Fibroblast of lung (primary cell): ENCODE measurements at regions not wholly inside any gene's neighbourhood (a gene's known extent, or its start where the extent isn't known, plus 50 kb on each side); places are given as distances from the start of the nearest gene placed in this dataset.

Experiments
- DNase-seq, 2 donors: peaks; one replicate each; pipeline versions ENCODE4 v3.0.0 to v3.0.0-alpha.2; 2010; ENCODE audit warnings: low read depth in 2 of 2
- H2AFZ ChIP-seq: 2 replicates; pipeline ENCODE4 v1.5.1; 2012; ENCODE audit warnings: low read length, control low read depth, inconsistent platforms
- H3K27ac ChIP-seq: 2 replicates; pipeline ENCODE4 v1.5.1; 2011; ENCODE audit warnings: low read length, control low read depth; ENCODE audit not compliant: insufficient read depth
- H3K27me3 ChIP-seq: 2 replicates; pipeline ENCODE4 v1.5.1; 2011; ENCODE audit warnings: mild to moderate bottlenecking, low read length; ENCODE audit not compliant: control insufficient read depth, insufficient read depth
- H3K36me3 ChIP-seq: 2 replicates; pipeline ENCODE4 v1.5.1; 2011; ENCODE audit warnings: low read length; ENCODE audit not compliant: control insufficient read depth, insufficient read depth
- H3K4me1 ChIP-seq: 2 replicates; pipeline ENCODE4 v1.5.1; 2011; ENCODE audit warnings: low read length; ENCODE audit not compliant: control insufficient read depth, insufficient read depth; ENCODE audit errors: extremely low read depth
- H3K4me2 ChIP-seq: 2 replicates; pipeline ENCODE4 v1.5.1; 2011; ENCODE audit warnings: low read length, control low read depth; ENCODE audit not compliant: insufficient read depth; ENCODE audit errors: extremely low read depth
- H3K4me3 ChIP-seq, 4 experiments: fragments of 200-600 bp in 1 of 4; sonication (generic) in 1 of 4; replicated peaks in 1 of 4; 2 replicates each; pipeline ENCODE4 v1.5.1; 2011 to 2016; ENCODE audit warnings: low read length in 4 of 4, low read depth in 3 of 4, mild to moderate bottlenecking in 3 of 4, control low read depth in 2 of 4, inconsistent platforms in 1 of 4, mixed read lengths in 1 of 4; ENCODE audit not compliant: insufficient read depth in 1 of 4; ENCODE audit errors: control extremely low read depth in 1 of 4
- H3K79me2 ChIP-seq: 2 replicates; pipeline ENCODE4 v1.5.1; 2012; ENCODE audit warnings: mild to moderate bottlenecking, low read length, inconsistent platforms; ENCODE audit not compliant: control insufficient read depth, insufficient read depth
- H3K9ac ChIP-seq: 2 replicates; pipeline ENCODE4 v1.5.1; 2011; ENCODE audit warnings: mild to moderate bottlenecking, low read length, control low read depth; ENCODE audit not compliant: insufficient read depth
- H3K9me3 ChIP-seq: 2 replicates; pipeline ENCODE4 v1.5.1; 2012; ENCODE audit warnings: low read depth, low read length; ENCODE audit not compliant: control insufficient read depth, insufficient read depth
- H4K20me1 ChIP-seq: 2 replicates; pipeline ENCODE4 v1.5.1; 2011; ENCODE audit warnings: low read length; ENCODE audit not compliant: control insufficient read depth, insufficient read depth; ENCODE audit errors: extremely low read depth
- EZH2 ChIP-seq: IDR thresholded peaks from 2 replicates; pipeline ENCODE4 v1.5.1; 2012; ENCODE audit warnings: low read length, control low read depth, mild to moderate bottlenecking; ENCODE audit errors: missing control alignments
- TF ChIP-seq, protein P1 (sequence below), 2 donors: IDR thresholded peaks in 1 of 2; conservative IDR thresholded peaks in 1 of 2; 1 replicate in 1 of 2; 2 replicates in 1 of 2; pipeline ENCODE4 v1.5.1; 2011 to 2012; ENCODE audit warnings: low read length in 2 of 2, control low read depth in 1 of 2, inconsistent platforms in 1 of 2, low read depth in 1 of 2, mild to moderate bottlenecking in 1 of 2

DNA sequence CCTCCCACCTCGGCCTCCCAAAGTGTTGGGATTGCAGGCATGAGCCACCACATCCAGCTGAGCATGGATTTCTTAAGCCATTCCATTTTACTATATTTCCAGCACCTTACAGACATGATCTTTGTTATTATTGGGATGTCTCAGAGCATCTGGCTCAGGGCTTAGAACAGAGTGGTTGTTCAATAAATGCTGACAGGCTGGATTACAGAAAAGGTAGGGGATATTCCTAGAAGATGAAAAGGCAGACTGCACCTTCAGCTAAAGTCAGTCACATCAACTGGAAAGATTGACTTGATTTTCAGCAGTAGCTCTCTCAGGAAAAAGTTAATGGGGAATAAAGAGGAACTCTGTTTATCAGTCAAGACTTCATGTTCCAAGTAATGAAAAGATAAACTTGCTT lies 360.3 kb upstream of the ERCC4 start:
- Histone ChIP-seq H3K9ac (no peak overlapping the region), H3K4me2 (no peak overlapping the region), H4K20me1 (no peaks in the 10 kb centered on the region), H3K79me2 (no peaks in the 10 kb centered on the region), H3K4me1 (no peaks in the 10 kb centered on the region), H3K27me3 (no peaks in the 10 kb centered on the region), H3K36me3 (no peaks in the 10 kb centered on the region), H3K27ac (no peak overlapping the region), H3K4me3 (no peak overlapping the region), H3K9me3 (no peaks in the 10 kb centered on the region), H2AFZ (no peak overlapping the region)
- DNase-seq: no peak
- TF ChIP-seq EZH2: no peak
- TF ChIP-seq, protein P1, sequence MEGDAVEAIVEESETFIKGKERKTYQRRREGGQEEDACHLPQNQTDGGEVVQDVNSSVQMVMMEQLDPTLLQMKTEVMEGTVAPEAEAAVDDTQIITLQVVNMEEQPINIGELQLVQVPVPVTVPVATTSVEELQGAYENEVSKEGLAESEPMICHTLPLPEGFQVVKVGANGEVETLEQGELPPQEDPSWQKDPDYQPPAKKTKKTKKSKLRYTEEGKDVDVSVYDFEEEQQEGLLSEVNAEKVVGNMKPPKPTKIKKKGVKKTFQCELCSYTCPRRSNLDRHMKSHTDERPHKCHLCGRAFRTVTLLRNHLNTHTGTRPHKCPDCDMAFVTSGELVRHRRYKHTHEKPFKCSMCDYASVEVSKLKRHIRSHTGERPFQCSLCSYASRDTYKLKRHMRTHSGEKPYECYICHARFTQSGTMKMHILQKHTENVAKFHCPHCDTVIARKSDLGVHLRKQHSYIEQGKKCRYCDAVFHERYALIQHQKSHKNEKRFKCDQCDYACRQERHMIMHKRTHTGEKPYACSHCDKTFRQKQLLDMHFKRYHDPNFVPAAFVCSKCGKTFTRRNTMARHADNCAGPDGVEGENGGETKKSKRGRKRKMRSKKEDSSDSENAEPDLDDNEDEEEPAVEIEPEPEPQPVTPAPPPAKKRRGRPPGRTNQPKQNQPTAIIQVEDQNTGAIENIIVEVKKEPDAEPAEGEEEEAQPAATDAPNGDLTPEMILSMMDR (conservative IDR thresholded peaks at IDR 0.05 in 1 of 2, IDR thresholded peaks at IDR 0.05 in 1 of 2; ENCODE audit: low read depth in 1 of 2, low read length in 2 of 2): no peak

DNA sequence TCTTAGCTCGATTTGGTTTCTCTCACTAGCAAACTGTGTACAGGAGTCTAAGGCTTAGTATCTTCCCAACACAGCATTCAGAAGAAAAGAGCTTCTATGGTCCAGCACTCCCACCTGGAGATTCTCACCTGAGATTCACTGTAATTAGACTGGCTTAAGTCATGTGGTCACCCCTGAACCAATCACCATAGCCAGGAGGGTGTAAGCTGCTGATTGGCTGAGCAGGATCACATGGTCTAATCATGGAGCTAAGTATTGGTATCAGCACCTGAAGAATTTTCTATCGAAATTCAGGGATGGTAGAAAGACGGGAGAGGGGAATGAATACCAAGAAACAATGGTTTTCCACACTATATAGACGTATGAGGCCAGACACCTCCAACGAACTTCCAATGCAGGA lies 359.8 kb upstream of the ERCC4 start:
- H3K27ac ChIP-seq: no peak overlapping the region
- no peaks in the 10 kb centered on the region for H4K20me1 ChIP-seq
- H3K79me2 ChIP-seq: no peaks in the 10 kb centered on the region
- H3K4me2 ChIP-seq: no peak overlapping the region
- H3K9ac ChIP-seq: no peak overlapping the region
- H3K9me3 ChIP-seq: no peaks in the 10 kb centered on the region
- H3K4me3 ChIP-seq: no peak overlapping the region
- H3K4me1 ChIP-seq: no peaks in the 10 kb centered on the region
- TF ChIP-seq, protein P1 (conservative IDR thresholded peaks at IDR 0.05 in 1 of 2, IDR thresholded peaks at IDR 0.05 in 1 of 2; ENCODE audit: low read depth in 1 of 2, low read length in 2 of 2): no peak
- TF ChIP-seq EZH2: no peak
- no peaks in the 10 kb centered on the region for H3K27me3 ChIP-seq
- no peak overlapping the region for H2AFZ ChIP-seq
- H3K36me3 ChIP-seq: no peaks in the 10 kb centered on the region
- DNase-seq: no peak

DNA sequence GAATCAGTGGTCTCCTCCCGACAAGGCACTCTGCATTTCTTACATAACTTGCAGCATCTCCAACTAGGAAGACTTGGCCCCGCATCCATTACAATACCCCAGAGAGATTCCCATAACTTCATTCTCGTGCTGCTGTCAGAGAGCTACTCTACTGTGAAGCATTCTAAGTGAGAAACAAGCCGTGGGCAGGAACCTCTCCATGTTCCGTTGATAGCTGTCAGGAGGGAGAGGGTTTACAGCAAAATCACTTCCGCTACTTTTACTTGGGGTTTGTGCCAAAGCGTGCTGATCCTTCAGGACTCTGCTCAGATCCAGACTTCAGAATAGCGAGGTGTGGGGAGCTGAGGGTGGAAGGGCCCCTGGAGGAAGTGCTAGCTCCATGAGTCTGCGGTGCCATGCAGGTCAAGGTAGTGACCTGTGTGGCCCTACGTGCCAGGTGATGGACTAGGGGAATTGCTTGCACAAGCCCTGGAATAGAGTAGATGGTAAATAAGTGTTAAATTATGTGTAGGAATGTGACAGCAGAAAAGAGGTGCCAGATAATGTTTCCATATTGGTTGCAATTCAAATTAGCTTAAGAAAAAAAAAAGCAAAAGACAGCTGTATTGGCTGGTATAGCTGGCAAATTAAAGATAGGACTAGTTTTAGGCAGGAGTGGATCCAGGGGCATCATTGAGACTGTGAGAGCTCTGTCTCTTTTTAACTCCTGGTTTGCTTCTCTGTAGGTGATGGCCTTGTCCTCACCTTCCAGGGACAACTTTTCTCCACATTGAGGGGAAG lies 358.5 kb upstream of the ERCC4 start:
- H3K9me3 ChIP-seq: no peaks in the 10 kb centered on the region
- no peak overlapping the region for H3K4me3 ChIP-seq
- no peaks in the 10 kb centered on the region for H3K27me3 ChIP-seq
- TF ChIP-seq, protein P1 (conservative IDR thresholded peaks at IDR 0.05 in 1 of 2, IDR thresholded peaks at IDR 0.05 in 1 of 2; ENCODE audit: low read depth in 1 of 2, low read length in 2 of 2): no peak
- no peak for TF ChIP-seq EZH2
- no peaks in the 10 kb centered on the region for H4K20me1 ChIP-seq
- no peak overlapping the region for H3K9ac ChIP-seq
- no peak overlapping the region for H3K4me2 ChIP-seq
- H3K27ac ChIP-seq: no peak overlapping the region
- DNase-seq: no peak
- no peaks in the 10 kb centered on the region for H3K4me1 ChIP-seq
- no peaks in the 10 kb centered on the region for H3K79me2 ChIP-seq
- H2AFZ ChIP-seq: no peak overlapping the region
- no peaks in the 10 kb centered on the region for H3K36me3 ChIP-seq
